NCI-H2029 (cell line): ENCODE measurements at regions not wholly inside any gene's neighbourhood (a gene's known extent, or its start where the extent isn't known, plus 50 kb on each side); places are given as distances from the start of the nearest gene placed in this dataset.
"Not testable (repeated sequence)": the region's sequence is repeated elsewhere in the genome, so short reads cannot be mapped to it uniquely, and the experiment has no call there.

Experiments
- DNase-seq: peaks from one replicate; lab custom pipeline; 2025; lab: John Stamatoyannopoulos, UW

DNA sequence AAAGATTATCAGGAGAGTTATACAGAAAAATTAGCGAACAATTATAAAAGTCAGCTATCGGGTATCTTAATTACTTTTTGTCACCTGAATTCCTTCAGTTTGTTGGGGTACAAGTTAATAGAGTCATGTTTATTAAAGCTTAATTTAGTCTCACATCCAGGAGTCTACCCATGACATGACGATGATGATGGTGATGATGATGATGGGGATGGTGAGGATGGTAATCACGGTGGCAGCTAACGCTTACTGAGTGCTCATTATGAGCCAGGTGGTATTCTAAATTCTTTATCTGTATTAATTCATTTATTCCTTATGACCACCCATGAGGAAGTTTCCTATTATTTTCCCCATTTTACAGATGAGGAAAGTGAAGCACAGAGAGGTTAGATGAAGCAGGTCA, 208.6 kb upstream of the KIF2A start:
- DNase-seq, result no peak

DNA sequence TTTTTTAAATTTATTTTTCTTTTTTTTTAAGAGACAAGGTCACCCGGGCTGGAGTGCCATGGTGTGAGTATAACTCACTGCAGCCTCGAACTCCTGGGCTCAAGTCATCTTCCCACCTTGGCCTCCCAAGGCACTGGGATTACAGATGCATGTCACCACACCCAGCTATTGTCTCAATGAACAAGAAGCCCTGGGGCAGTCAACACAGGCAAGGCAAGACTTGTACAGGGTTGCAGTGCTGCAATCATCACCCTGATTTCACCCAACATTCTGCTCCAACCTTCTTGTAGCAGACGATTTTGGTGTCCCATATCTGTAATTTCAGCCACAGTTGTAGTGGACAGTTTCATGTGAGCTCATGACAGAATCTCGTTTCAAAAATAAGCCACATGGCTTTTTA, 205.8 kb upstream of the KIF2A start:
- no peak for DNase-seq

DNA sequence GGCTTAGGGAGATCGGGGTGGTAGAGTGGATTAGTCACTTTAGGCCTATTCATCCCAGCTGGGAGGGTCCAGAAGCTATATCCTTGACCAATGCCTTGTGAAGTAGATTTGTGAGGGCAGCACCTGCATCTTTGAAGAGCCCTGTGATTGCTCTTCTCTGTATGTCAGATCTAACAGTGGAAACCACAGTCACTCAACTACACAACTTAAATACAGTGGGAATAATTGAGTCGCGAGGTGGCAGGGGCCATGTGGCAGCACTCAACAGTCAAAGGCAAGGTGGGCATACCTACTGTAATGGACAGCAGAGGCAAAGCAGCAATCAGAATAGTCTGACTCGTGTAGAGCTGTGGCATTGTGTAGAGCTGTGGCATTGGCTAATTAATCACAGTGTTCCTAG, 202.1 kb upstream of the KIF2A start:
- not testable (repeated sequence) for DNase-seq

GRCh38 chr5:62111428-62111827, 194.6 kb upstream of the KIF2A start:
- DNase-seq, result no peak

DNA sequence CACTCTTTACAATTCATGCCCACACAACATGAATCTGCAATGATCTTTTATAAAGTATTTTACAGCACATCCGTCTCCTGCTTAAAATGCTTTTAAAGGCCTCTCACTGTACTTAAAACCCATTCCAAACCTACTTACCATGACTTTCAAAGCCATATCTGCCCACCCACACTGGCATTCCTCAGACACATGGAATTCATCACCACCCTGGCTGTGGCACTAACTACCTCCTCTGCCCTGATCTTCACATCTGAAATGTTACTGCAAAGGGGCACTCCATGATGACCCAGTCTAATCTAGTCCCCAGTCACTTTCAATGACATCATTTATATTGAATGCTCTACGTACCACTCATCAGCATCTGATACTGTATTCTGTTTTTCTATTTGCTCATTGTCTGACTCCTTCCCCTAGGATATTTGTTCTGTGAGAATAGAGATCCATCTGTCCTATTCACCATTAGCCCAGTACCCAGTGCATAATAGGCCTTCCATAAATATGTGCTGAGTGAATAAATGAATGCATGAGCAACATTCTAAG, 193.2 kb upstream of the KIF2A start:
- no peak for DNase-seq

DNA sequence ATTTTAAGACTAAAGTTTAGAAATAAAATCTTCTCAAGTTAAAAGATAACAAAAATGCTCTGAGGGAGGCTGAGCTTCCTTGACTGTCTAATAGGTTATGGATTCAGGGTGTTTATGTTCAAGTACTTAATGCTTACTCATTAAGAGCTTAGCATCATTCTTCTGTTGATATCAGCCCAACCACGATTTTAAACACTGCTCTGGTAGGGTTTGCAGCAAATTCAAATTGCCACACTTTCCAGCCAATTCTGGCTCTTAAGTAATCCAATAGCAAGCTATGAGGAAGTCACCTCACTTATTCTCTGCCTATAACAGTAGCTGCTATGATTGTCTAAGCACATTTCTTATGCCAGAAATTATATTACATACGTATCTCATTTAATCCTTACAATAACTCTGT, 191.0 kb upstream of the KIF2A start:
- DNase-seq, result no peak

GRCh38 chr5:62124266-62124665, 181.7 kb upstream of the KIF2A start:
- no peak for DNase-seq

DNA sequence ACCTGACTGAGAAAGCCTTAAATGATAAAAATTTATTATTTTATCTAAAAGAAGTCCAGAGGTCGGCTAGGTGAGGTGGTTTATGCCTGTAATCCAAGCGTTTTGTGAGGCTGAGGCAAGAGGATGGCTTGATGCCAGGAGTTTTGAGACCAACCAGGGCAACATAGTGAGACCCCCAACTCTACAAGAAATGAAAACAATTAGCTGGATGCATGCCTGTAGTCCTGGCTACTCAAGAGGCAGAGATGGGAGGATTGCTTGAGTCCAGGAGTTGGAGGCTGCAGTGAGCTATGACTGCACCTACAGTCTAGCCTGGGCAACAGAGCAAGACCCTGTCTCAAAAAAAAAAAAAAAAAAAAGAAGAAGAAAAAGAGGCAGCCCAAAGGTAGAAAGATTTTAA, 179.9 kb upstream of the KIF2A start:
- no peak for DNase-seq

- DNase-seq, result no peak
These were observed 178.8 kb upstream of the KIF2A start for GRCh38 chr5:62127098-62127736.

- DNase-seq, result no peak
These were observed 175.9 kb upstream of the KIF2A start for GRCh38 chr5:62130107-62130506.

GRCh38 chr5:62132276-62132675, 173.7 kb upstream of the KIF2A start:
- no peak for DNase-seq

GRCh38 chr5:62133426-62133825, 172.6 kb upstream of the KIF2A start:
- DNase-seq, result no peak

DNA sequence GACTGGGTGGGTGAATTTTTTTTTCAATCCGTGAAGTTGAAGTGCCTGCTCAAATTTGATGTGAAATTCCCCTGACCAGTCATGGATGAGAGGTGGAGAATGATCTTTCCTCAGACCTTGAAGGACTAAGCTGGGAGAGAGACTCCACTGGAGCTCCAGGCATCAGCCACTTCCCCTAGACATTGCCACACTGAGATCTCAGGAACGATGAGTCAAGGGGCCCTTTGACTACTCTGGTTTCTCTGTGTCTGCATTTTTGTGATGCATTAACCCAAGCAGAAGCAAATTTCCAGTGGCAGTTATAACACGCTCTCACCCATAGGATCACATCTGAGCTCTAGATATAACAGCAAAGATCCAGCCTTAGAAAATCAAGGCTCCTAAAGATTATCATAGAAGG, 171.2 kb upstream of the KIF2A start:
- DNase-seq, result no peak

GRCh38 chr5:62137628-62138027, 168.4 kb upstream of the KIF2A start:
- DNase-seq, result no peak

GRCh38 chr5:62138607-62139006, 167.4 kb upstream of the KIF2A start:
- DNase-seq, result no peak

DNA sequence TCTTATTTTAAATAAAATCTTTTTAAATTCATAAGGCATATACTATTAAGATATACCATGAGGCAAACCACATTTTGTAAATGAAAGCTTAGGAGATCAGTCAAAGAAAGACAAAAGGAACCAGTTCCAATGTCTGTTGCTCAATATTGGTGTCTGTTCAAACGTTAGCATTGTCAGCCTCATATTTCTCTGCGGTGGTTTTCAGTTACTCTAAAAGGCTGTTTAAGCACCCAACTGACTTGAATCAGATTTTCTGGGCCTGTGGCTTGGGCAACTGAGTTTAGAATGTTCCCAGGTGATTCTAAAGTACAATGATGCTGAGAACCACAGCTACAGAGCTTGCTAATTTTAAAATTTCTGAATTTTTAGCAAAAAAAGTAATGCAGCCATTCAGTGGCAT, 166.3 kb upstream of the KIF2A start:
- DNase-seq, result no peak

DNA sequence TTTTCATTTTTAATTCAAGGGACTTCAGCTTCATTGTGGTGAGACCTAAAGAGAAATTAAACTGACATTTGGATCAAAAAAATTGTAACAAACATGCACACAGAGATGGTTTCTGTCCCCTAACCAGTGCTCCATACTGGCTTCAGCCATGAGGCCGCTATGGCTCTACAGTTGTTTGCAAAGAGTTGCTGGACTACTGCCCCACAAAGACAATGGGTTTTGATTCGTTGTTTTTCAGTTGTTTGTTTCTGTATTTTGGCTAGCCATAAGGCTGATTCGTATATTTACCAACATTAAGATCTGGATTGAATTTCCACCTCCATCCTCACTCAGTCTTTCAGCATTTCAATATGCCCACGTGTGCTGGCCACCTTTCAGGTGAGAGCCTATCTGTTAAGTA, 163.7 kb upstream of the KIF2A start:
- no peak for DNase-seq

DNA sequence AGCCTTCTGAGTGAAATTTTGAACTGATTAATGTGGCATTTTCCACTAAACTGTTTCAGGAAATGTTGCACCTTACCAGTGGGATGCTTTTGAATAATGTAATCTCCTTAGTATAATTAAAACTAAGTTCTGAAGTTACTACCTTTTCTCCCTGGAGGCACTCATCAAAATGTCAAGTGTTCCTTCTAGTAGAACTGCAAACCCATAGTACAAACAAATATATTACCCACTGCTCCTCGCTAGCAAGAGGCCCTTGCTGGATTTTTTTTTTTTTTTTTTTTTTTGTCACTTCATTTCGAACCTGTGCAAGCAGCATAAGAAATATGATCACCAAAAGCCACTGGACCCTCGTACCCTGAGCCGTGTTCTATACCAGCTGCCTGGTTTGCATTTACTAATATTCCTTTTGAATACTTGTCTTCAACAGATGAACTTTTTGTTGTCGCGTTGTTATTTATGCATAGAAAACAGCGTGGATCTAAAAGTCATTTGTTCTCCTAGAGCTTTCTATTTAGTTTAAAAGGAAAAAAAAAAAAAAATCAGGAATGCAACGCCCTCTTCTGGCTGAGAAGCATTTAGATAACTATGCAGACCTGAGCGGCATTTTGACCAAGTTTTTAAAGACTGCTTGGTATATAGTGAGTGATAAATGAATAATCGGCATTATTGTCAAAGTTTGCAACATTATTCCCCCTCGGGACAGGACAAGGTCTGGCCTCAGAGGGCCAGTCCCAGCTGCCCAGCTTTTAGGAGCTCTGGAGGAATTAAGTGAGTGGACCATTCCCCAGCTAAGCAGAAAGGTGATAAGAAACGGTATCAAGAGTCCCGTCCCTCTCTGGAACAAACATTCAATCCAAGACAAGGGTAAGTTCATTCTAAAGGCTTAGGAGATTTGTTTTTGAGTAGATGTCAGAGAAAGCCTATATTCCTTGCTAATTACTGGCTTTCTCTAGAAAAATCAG, 162.5 kb upstream of the KIF2A start:
- no peak for DNase-seq

DNA sequence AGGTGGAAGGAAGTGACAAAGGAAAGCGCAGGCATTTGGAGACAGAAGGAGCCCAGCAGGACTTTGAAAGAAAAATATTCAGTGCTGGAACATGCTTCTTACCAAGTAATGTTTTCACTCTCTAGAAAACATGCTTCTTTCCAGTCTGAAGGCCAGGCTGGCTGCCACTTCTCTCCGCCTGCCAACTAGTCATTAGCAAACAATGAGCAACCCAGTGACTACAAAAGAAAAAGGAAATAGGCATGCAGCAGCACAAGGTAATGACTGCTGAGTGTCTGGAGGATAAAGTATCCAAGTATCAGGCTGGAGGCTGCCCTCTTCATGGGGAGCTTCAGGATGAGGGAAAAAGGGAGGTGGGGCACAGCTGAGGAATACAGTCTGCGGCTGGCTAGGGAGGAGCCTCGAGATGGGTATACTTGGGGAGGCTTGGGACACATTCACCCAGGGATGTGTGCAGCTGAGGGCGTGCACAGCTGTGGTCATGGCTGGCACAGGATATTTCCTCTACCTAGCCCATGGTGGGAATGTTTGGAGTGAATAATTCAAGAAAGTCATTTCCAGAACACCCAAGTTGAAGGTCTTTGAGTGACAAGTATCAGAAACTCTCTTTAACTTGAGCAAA, 161.5 kb upstream of the KIF2A start:
- peak; percentile 45 for DNase-seq

- no peak for DNase-seq
These were observed 156.1 kb upstream of the KIF2A start for GRCh38 chr5:62149879-62150278.

DNA sequence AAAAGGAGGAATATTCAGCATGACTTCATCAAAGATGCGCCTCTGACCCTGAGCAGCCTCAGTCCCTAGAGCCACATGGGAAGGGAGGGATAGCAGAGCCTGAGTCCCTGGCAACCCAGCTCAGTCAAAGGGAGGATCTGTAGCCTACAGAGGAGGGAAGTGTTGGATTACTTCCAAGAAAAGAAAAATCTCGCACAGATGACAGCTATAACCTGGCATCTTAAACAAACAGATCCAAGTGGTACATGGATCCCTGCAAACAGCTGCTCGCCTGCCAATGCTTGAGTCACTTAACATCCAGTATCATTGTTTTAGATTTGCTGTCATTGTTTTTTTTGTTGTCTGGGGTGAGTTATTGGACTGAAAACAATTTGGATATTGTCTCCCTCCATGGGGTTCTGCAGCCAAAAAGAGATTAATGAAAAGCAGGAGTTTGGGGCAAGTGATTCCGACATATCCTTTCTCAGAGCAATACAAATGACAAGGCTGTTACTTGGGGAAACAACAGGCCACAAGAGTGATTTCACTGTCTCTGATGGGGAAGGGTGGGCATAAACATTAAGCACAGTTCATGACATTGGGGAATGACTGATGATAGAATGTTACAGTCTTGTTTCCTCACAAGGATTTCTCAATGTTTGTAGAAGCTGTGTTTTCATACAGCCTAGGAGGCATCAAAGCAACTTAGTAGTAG, 153.5 kb upstream of the KIF2A start:
- DNase-seq, result peak; percentile 77

DNA sequence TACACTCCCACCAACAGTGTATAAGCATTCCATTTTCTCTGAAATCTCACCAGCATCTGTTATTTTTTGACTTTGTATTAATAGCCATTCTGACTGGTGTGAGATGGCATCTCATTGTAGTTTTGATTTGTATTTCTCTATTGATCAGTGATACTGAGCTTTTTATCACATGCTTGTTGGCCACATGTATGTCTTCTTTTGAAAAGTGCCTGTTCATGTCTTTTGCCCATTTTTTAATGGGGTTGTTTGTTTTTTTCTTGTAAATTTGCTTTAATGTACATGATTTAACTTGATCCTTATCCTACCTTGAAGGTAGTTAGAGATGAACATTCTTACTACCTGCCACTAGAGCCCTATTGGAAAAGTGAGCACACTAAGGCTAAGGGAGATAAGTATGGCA, 151.2 kb upstream of the KIF2A start:
- no peak for DNase-seq
